Omental fat pad (tissue), 3 donors: ENCODE measurements at regions not wholly inside any gene's neighbourhood (a gene's known extent, or its start where the extent isn't known, plus 50 kb on each side); places are given as distances from the start of the nearest gene placed in this dataset.

Experiments used
- ATAC-seq: fragments of 150-250 bp; one replicate; pipeline ENCODE4 v1.9.1; 2016; ENCODE audit warnings: mild to moderate bottlenecking, moderate library complexity; ENCODE audit not compliant: low FRiP score
- DNase-seq: peaks from one replicate; pipeline ENCODE4 v3.0.0-alpha.2; 2019; ENCODE audit warnings: low spot score
- CTCF ChIP-seq, 3 donors: fragments of 450-650 bp; IDR thresholded peaks; one replicate each; pipeline ENCODE4 v1.5.1; 2016 to 2017; ENCODE audit warnings: antibody characterized with exemption in 3 of 3, mild to moderate bottlenecking in 3 of 3, moderate library complexity in 2 of 3

- ATAC-seq, result no peak
These were observed 175.9 kb downstream of the RWDD3 start for GRCh38 chr1:95409901-95410300.

GRCh38 chr1:95415146-95415545 is 181.1 kb downstream of the RWDD3 start:
- no peak for TF ChIP-seq CTCF (IDR thresholded peaks at IDR 0.05)
- DNase-seq, result no peak
- no peak for ATAC-seq

More at GRCh38 chr1:95409901-95410300, 175.9 kb downstream of the RWDD3 start:
- no peak for TF ChIP-seq CTCF (IDR thresholded peaks at IDR 0.05)
- DNase-seq, result no peak

- TF ChIP-seq CTCF (IDR thresholded peaks at IDR 0.05), result no peak
- DNase-seq, result no peak
- no peak for ATAC-seq
These were observed 192.8 kb downstream of the RWDD3 start for GRCh38 chr1:95426772-95427171.

GRCh38 chr1:95427525-95427924 is 193.5 kb downstream of the RWDD3 start:
- ATAC-seq (no peak), DNase-seq (no peak)
- TF ChIP-seq CTCF (IDR thresholded peaks at IDR 0.05), result no peak

GRCh38 chr1:95431235-95431634 is 197.2 kb downstream of the RWDD3 start:
- TF ChIP-seq CTCF (IDR thresholded peaks at IDR 0.05), result no peak
- no peak for DNase-seq
- ATAC-seq, result no peak

- no peak for ATAC-seq
- no peak for DNase-seq
- TF ChIP-seq CTCF (IDR thresholded peaks at IDR 0.05), result no peak
These were observed 201.6 kb downstream of the RWDD3 start for GRCh38 chr1:95435611-95436010.

GRCh38 chr1:95437011-95437410 is 203.0 kb downstream of the RWDD3 start:
- ATAC-seq (no peak), DNase-seq (no peak)
- no peak for TF ChIP-seq CTCF (IDR thresholded peaks at IDR 0.05)
